ENCODE measurements at regions not wholly inside any gene's neighbourhood (a gene's known extent, or its start where the extent isn't known, plus 50 kb on each side); places are given as distances from the start of the nearest gene placed in this dataset.

DNA sequence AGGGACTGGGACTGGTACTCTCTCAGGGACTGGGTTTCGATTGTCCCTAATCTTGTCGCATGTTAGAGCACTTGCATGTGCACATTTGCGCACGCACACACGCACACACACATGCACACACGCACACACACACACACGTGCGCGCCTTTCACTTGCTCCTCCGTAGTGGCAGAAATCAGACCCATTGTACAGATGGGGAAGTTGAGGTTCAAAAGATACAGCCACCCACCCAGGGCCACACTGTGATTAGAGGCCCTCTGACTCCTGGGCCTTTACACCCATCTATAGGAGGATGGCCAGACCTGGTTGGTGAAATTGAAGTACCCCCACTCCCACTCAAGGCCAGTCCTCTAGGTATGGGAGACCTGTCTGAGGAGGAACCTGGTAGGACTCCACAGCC lies 167.8 kb upstream of the LHX5 start:
- Mint-ChIP-seq H3K27me3 (ENCODE audit: low read depth) (peaks cover 39% of the 10 kb centered on the region), H3K9me3 (no peaks in the 10 kb centered on the region), H3K27ac (no peak overlapping the region), H3K36me3 (ENCODE audit: insufficient read depth in 1 of 3, low read depth in 3 of 3) (no peaks in the 10 kb centered on the region; a peak in 1 of 7 replicates), H3K4me3 (no peak overlapping the region; a peak in 2 of 5 replicates), H3K4me1 (peaks cover 32 to 59% of the 10 kb centered on the region in 2 experiments)
- no peak overlapping the region for H4K5ac ChIP-seq (ENCODE audit: insufficient read length, low read depth, low read length)
- H4K8ac ChIP-seq (replicated peaks; ENCODE audit: insufficient read length, low read depth, low read length): no peak overlapping the region
- no peak overlapping the region for H2BK120ac ChIP-seq (ENCODE audit: low read depth, low read length, poor library complexity, severe bottlenecking)
- no peak overlapping the region for H2BK5ac ChIP-seq (ENCODE audit: insufficient read length, low read length)
- no peak overlapping the region for H4K91ac ChIP-seq (ENCODE audit: insufficient read length, low read depth, low read length)
- no peaks in the 10 kb centered on the region; the same call in 1 of the 2 replicates for H3K27me3 ChIP-seq (ENCODE audit: insufficient read depth, low read length)
- H3K18ac ChIP-seq (ENCODE audit: insufficient read length, low read depth, low read length): no peak overlapping the region
- no peaks in the 10 kb centered on the region; the same call in 1 of the 2 replicates for H3K4me1 ChIP-seq (ENCODE audit: insufficient read depth, low read length)
- TF ChIP-seq, protein P1, sequence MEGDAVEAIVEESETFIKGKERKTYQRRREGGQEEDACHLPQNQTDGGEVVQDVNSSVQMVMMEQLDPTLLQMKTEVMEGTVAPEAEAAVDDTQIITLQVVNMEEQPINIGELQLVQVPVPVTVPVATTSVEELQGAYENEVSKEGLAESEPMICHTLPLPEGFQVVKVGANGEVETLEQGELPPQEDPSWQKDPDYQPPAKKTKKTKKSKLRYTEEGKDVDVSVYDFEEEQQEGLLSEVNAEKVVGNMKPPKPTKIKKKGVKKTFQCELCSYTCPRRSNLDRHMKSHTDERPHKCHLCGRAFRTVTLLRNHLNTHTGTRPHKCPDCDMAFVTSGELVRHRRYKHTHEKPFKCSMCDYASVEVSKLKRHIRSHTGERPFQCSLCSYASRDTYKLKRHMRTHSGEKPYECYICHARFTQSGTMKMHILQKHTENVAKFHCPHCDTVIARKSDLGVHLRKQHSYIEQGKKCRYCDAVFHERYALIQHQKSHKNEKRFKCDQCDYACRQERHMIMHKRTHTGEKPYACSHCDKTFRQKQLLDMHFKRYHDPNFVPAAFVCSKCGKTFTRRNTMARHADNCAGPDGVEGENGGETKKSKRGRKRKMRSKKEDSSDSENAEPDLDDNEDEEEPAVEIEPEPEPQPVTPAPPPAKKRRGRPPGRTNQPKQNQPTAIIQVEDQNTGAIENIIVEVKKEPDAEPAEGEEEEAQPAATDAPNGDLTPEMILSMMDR (conservative IDR thresholded peaks at IDR 0.05): no peak
- no peak overlapping the region for H3K9ac ChIP-seq (ENCODE audit: extremely low read depth, insufficient read length, low read length)
- no peak overlapping the region for H3K14ac ChIP-seq (ENCODE audit: insufficient read depth, low read length)
- no peaks in the 10 kb centered on the region for H3K79me2 ChIP-seq (ENCODE audit: insufficient read depth, low read length)
- no peaks in the 10 kb centered on the region for H3K23me2 ChIP-seq (ENCODE audit: insufficient read length, low read depth, low read length, poor library complexity, severe bottlenecking)
- no peak overlapping the region for H3K4me2 ChIP-seq (ENCODE audit: insufficient read depth, insufficient read length, low read length)
- H3K56ac ChIP-seq (ENCODE audit: insufficient read length, low read depth, low read length): no peak overlapping the region
- no peak overlapping the region for H2AK5ac ChIP-seq (ENCODE audit: insufficient read length, low read length)
- WGBS (ENCODE audit: extremely low coverage, insufficient read length, low lambda C conversion rate): no CpG with 5 or more reads among the region's 10 CpGs
- no peak for DNase-seq
- H2BK15ac ChIP-seq (ENCODE audit: low read depth, low read length): no peak overlapping the region
- H3K79me1 ChIP-seq (ENCODE audit: insufficient read depth, low read depth, low read length, poor library complexity, severe bottlenecking): no peaks in the 10 kb centered on the region
- no peak overlapping the region for H2BK20ac ChIP-seq (ENCODE audit: low read depth, low read length, poor library complexity, severe bottlenecking)
- no peak overlapping the region for H3K4ac ChIP-seq (ENCODE audit: low read depth, low read length)
- H3K9me3 ChIP-seq (ENCODE audit: control insufficient read depth, low read depth, low read length): no peaks in the 10 kb centered on the region
- H2BK12ac ChIP-seq (ENCODE audit: insufficient read length, low read depth, low read length): no peak overlapping the region
- no peak overlapping the region for H3T11ph ChIP-seq (ENCODE audit: low read length)
- no peak overlapping the region for H2AFZ ChIP-seq (ENCODE audit: low read length)
- no peak overlapping the region for H3K27ac ChIP-seq (ENCODE audit: insufficient read length, low read depth, low read length)
- H4K20me1 ChIP-seq (ENCODE audit: control insufficient read depth, insufficient read depth, insufficient read length): no peaks in the 10 kb centered on the region
- no peak overlapping the region for H3K23ac ChIP-seq (ENCODE audit: insufficient read length, low read depth, low read length)

Measured in H9 (cell line).